Erythroblast (primary cell): ENCODE measurements at regions not wholly inside any gene's neighbourhood (a gene's known extent, or its start where the extent isn't known, plus 50 kb on each side); places are given as distances from the start of the nearest gene placed in this dataset.

ENCODE experiments used
- GATA1 ChIP-seq: IDR thresholded peaks from 2 replicates; pipeline ENCODE4 v1.6.1; 2011; ENCODE audit warnings: low read depth, mild to moderate bottlenecking, control low read depth, low read length, moderate library complexity
- POLR2A ChIP-seq: IDR thresholded peaks from 2 replicates; pipeline ENCODE4 v1.6.1; 2011; ENCODE audit warnings: mild to moderate bottlenecking, low read length

DNA sequence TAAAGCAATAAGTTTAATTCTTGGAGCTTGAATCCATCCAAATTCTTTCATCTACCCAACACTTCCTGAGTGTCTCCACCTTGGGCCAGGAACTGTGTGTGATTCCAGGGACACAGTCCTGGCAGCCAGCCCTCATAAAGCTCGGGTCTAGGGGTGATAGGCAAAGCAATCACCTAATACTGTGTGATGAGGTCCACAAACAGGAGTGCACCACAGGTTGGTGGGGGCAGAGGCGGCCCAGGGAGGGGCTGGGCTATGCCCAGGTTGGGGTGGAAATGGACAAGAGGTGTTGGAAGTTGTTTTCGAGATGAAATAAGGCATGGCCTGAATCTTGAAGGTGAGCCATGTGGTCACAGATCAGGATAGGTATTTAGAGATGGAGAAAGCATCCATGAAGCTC is 133.9 kb upstream of the PTCH1 start:
- TF ChIP-seq POLR2A (no peak), GATA1 (no peak)
